H9 (cell line): ENCODE measurements at regions not wholly inside any gene's neighbourhood (a gene's known extent, or its start where the extent isn't known, plus 50 kb on each side); places are given as distances from the start of the nearest gene placed in this dataset.

Experiments
- DNase-seq: peaks from one replicate; pipeline ENCODE4 v3.0.0-alpha.2; 2017
- H2AFZ ChIP-seq: one replicate; pipeline ENCODE4 v1.6.1; 2013; ENCODE audit warnings: mild to moderate bottlenecking, low read length, control low read depth, moderate library complexity
- H2AK5ac ChIP-seq: 2 replicates; pipeline ENCODE4 v1.6.1; 2013; ENCODE audit warnings: low read length, control low read depth, mixed read lengths; ENCODE audit not compliant: insufficient read length
- H2BK120ac ChIP-seq: one replicate; pipeline ENCODE4 v1.6.1; 2013; ENCODE audit warnings: low read depth, mild to moderate bottlenecking, low read length, control low read depth, inconsistent platforms; ENCODE audit not compliant: poor library complexity, severe bottlenecking
- H2BK12ac ChIP-seq: 2 replicates; pipeline ENCODE4 v1.6.1; 2013; ENCODE audit warnings: low read length, control low read depth, mixed read lengths, low read depth; ENCODE audit not compliant: insufficient read length
- H2BK15ac ChIP-seq: 2 replicates; pipeline ENCODE4 v1.6.1; 2013; ENCODE audit warnings: low read depth, low read length, control low read depth
- H2BK20ac ChIP-seq: one replicate; pipeline ENCODE4 v1.6.1; 2013; ENCODE audit warnings: low read depth, mild to moderate bottlenecking, low read length, control low read depth, inconsistent platforms; ENCODE audit not compliant: poor library complexity, severe bottlenecking
- H2BK5ac ChIP-seq: 2 replicates; pipeline ENCODE4 v1.6.1; 2013; ENCODE audit warnings: low read length, control low read depth, mixed read lengths; ENCODE audit not compliant: insufficient read length
- H3K14ac ChIP-seq: 2 replicates; pipeline ENCODE4 v1.6.1; 2013; ENCODE audit warnings: low read length, control low read depth; ENCODE audit not compliant: insufficient read depth
- H3K18ac ChIP-seq: 2 replicates; pipeline ENCODE4 v1.6.1; 2013; ENCODE audit warnings: low read depth, mild to moderate bottlenecking, mixed read lengths, low read length, control low read depth; ENCODE audit not compliant: insufficient read length
- H3K23ac ChIP-seq: 2 replicates; pipeline ENCODE4 v1.6.1; 2013; ENCODE audit warnings: low read length, control low read depth, mixed read lengths, low read depth; ENCODE audit not compliant: insufficient read length
- H3K23me2 ChIP-seq: 2 replicates; pipeline ENCODE4 v1.6.1; 2013; ENCODE audit warnings: low read depth, mild to moderate bottlenecking, mixed read lengths, low read length, control low read depth; ENCODE audit not compliant: insufficient read length, poor library complexity, severe bottlenecking
- H3K27ac ChIP-seq: 2 replicates; pipeline ENCODE4 v1.5.1; 2013; ENCODE audit warnings: low read length, control low read depth, mixed read lengths, low read depth; ENCODE audit not compliant: insufficient read length
- H3K27me3 ChIP-seq: 2 replicates; pipeline ENCODE4 v1.6.1; 2013; ENCODE audit warnings: low read length, control low read depth, inconsistent platforms; ENCODE audit not compliant: insufficient read depth
- H3K4ac ChIP-seq: 2 replicates; pipeline ENCODE4 v1.6.1; 2013; ENCODE audit warnings: low read depth, mild to moderate bottlenecking, control low read depth, inconsistent platforms, low read length, moderate library complexity
- H3K4me1 ChIP-seq: 2 replicates; pipeline ENCODE4 v1.6.1; 2013; ENCODE audit warnings: low read length, control low read depth, inconsistent platforms; ENCODE audit not compliant: insufficient read depth
- H3K4me2 ChIP-seq: 2 replicates; pipeline ENCODE4 v1.6.1; 2013; ENCODE audit warnings: low read length, control low read depth, mixed read lengths; ENCODE audit not compliant: insufficient read length, insufficient read depth
- H3K56ac ChIP-seq: 2 replicates; pipeline ENCODE4 v1.6.1; 2013; ENCODE audit warnings: low read depth, mild to moderate bottlenecking, mixed read lengths, low read length, control low read depth; ENCODE audit not compliant: insufficient read length
- H3K79me1 ChIP-seq: 2 replicates; pipeline ENCODE4 v1.6.1; 2013; ENCODE audit warnings: low read depth, mild to moderate bottlenecking, moderate library complexity, low read length, control low read depth, inconsistent platforms; ENCODE audit not compliant: insufficient read depth, poor library complexity, severe bottlenecking
- H3K79me2 ChIP-seq: 2 replicates; pipeline ENCODE4 v1.6.1; 2013; ENCODE audit warnings: low read length, control low read depth, inconsistent platforms; ENCODE audit not compliant: insufficient read depth
- H3K9ac ChIP-seq: 2 replicates; pipeline ENCODE4 v1.6.1; 2013; ENCODE audit warnings: low read length, control low read depth, mixed read lengths; ENCODE audit not compliant: insufficient read length; ENCODE audit errors: extremely low read depth
- H3K9me3 ChIP-seq: one replicate; pipeline ENCODE4 v1.6.1; 2013; ENCODE audit warnings: low read depth, low read length, inconsistent platforms; ENCODE audit not compliant: control insufficient read depth
- H3T11ph ChIP-seq: one replicate; pipeline ENCODE4 v1.6.1; 2013; ENCODE audit warnings: mild to moderate bottlenecking, low read length, control low read depth, inconsistent platforms
- H4K20me1 ChIP-seq: one replicate; pipeline ENCODE4 v1.6.1; 2013; ENCODE audit not compliant: control insufficient read depth, insufficient read length, insufficient read depth
- H4K5ac ChIP-seq: 2 replicates; pipeline ENCODE4 v1.6.1; 2013; ENCODE audit warnings: low read depth, mild to moderate bottlenecking, mixed read lengths, low read length, control low read depth; ENCODE audit not compliant: insufficient read length
- H4K8ac ChIP-seq: replicated peaks from 2 replicates; pipeline ENCODE4 v1.6.1; 2013; ENCODE audit warnings: low read length, control low read depth, mixed read lengths, low read depth; ENCODE audit not compliant: insufficient read length
- H4K91ac ChIP-seq: 2 replicates; pipeline ENCODE4 v1.6.1; 2013; ENCODE audit warnings: low read depth, mild to moderate bottlenecking, moderate library complexity, mixed read lengths, low read length, control low read depth; ENCODE audit not compliant: insufficient read length
- H3K27ac Mint-ChIP-seq, 3 experiments: 2 replicates in 2 of 3; 3 replicates in 1 of 3; pipeline ENCODE4 v1.8.0; 2020 to 2021; ENCODE audit warnings: mixed read lengths in 3 of 3, mild to moderate bottlenecking in 1 of 3, moderate library complexity in 1 of 3
- H3K27me3 Mint-ChIP-seq: 2 replicates; pipeline ENCODE4 v1.8.0; 2021; ENCODE audit warnings: low read depth, mild to moderate bottlenecking, moderate library complexity, mixed read lengths
- H3K36me3 Mint-ChIP-seq, 3 experiments: 2 replicates in 2 of 3; 3 replicates in 1 of 3; pipeline ENCODE4 v1.8.0; 2020 to 2021; ENCODE audit warnings: low read depth in 3 of 3, mixed read lengths in 3 of 3; ENCODE audit not compliant: insufficient read depth in 1 of 3
- H3K4me1 Mint-ChIP-seq, 2 experiments: 2 replicates each; pipeline ENCODE4 v1.8.0; 2020; ENCODE audit warnings: mixed read lengths in 2 of 2
- H3K4me3 Mint-ChIP-seq, 2 experiments: 2 replicates in 1 of 2; 3 replicates in 1 of 2; pipeline ENCODE4 v1.8.0; 2020 to 2021; ENCODE audit warnings: mild to moderate bottlenecking in 2 of 2, mixed read lengths in 2 of 2, moderate library complexity in 1 of 2
- H3K9me3 Mint-ChIP-seq, 2 experiments: 2 replicates in 1 of 2; 3 replicates in 1 of 2; pipeline ENCODE4 v1.8.0; 2020; ENCODE audit warnings: mild to moderate bottlenecking in 2 of 2, mixed read lengths in 2 of 2, moderate library complexity in 1 of 2
- CTCF ChIP-seq: fragments of 200-600 bp; sonication (generic); conservative IDR thresholded peaks from 3 replicates; pipeline ENCODE4 v1.8.0; 2021; ENCODE audit warnings: antibody characterized with exemption, mild to moderate bottlenecking
- WGBS: extraction: QIAGEN DNeasy Blood & Tissue Kit; methylation state at CpG from one replicate; pipeline ENCODE4 v1.1.7; 2013; ENCODE audit warnings: missing lambda C conversion rate, low lambda C conversion rate, mixed read lengths; ENCODE audit not compliant: insufficient read length; ENCODE audit errors: extremely low coverage; 5-methylcytosine and 5-hydroxymethylcytosine counted together

- H4K5ac ChIP-seq = no peak overlapping the region
- no peaks in the 10 kb centered on the region for H3K23me2 ChIP-seq
- no peak overlapping the region for H4K91ac ChIP-seq
- Mint-ChIP-seq H3K4me1 (peaks cover 0 to 2% of the 10 kb centered on the region in 2 experiments; a peak in 1 of 4 replicates), H3K27me3 (no peaks in the 10 kb centered on the region; the same call in 1 of the 2 replicates), H3K4me3 (no peak overlapping the region), H3K9me3 (no peaks in the 10 kb centered on the region), H3K36me3 (no peaks in the 10 kb centered on the region), H3K27ac (no peak overlapping the region)
- no peak overlapping the region for H2BK120ac ChIP-seq
- H3K79me1 ChIP-seq = no peaks in the 10 kb centered on the region
- H3K56ac ChIP-seq = no peak overlapping the region
- H3T11ph ChIP-seq = no peak overlapping the region
- H4K20me1 ChIP-seq = no peaks in the 10 kb centered on the region
- no peaks in the 10 kb centered on the region for H3K4me1 ChIP-seq
- TF ChIP-seq CTCF = no peak
- H3K4ac ChIP-seq = no peak overlapping the region
- H3K79me2 ChIP-seq = no peaks in the 10 kb centered on the region
- WGBS = no CpG with 5 or more reads among the region's 1 CpG
- no peak overlapping the region for H4K8ac ChIP-seq
- no peak overlapping the region for H2AK5ac ChIP-seq
- no peak overlapping the region for H3K4me2 ChIP-seq
- DNase-seq = no peak
- H3K9ac ChIP-seq = no peak overlapping the region
- H3K14ac ChIP-seq = no peak overlapping the region
- H2AFZ ChIP-seq = no peak overlapping the region
- no peak overlapping the region for H2BK15ac ChIP-seq
- no peak overlapping the region for H2BK12ac ChIP-seq
- H3K27ac ChIP-seq = no peak overlapping the region
- no peak overlapping the region for H3K23ac ChIP-seq
- no peak overlapping the region for H2BK5ac ChIP-seq
- no peak overlapping the region for H3K18ac ChIP-seq
- no peaks in the 10 kb centered on the region for H3K27me3 ChIP-seq
- no peak overlapping the region for H2BK20ac ChIP-seq
- H3K9me3 ChIP-seq = no peaks in the 10 kb centered on the region
These were observed 363.2 kb downstream of the SLITRK6 start for GRCh38 chr13:85436029-85436428.
